HepG2 (cell line): ENCODE measurements at regions not wholly inside any gene's neighbourhood (a gene's known extent, or its start where the extent isn't known, plus 50 kb on each side); places are given as distances from the start of the nearest gene placed in this dataset.

ENCODE experiments used
- ARHGAP35 ChIP-seq: sonication (generic); formaldehyde crosslinking; IDR thresholded peaks from 2 replicates; pipeline ENCODE4 v1.9.0; 2022; ENCODE audit warnings: mild to moderate bottlenecking, inconsistent platforms, moderate library complexity, missing genetic modification reagents, borderline replicate concordance
- CBX5 ChIP-seq: sonication (generic); formaldehyde crosslinking; IDR thresholded peaks from 2 replicates; pipeline ENCODE4 v1.4.0; 2020; ENCODE audit warnings: missing genetic modification reagents, borderline replicate concordance
- EZH2 ChIP-seq: conservative IDR thresholded peaks from 2 replicates; pipeline ENCODE4 v1.6.1; 2012; ENCODE audit warnings: mild to moderate bottlenecking, low read depth, low read length, moderate library complexity
- SETDB1 ChIP-seq: sonication (generic); formaldehyde crosslinking; IDR thresholded peaks from 2 replicates; pipeline ENCODE4 v1.5.1; 2020; ENCODE audit warnings: missing genetic modification reagents, mild to moderate bottlenecking, borderline replicate concordance
- ZBTB21 ChIP-seq: sonication (generic); formaldehyde crosslinking; IDR thresholded peaks from 2 replicates; pipeline ENCODE4 v1.4.0; 2020; ENCODE audit warnings: missing genetic modification reagents
- ZNF546 ChIP-seq: sonication (generic); formaldehyde crosslinking; conservative IDR thresholded peaks from 2 replicates; pipeline ENCODE4 v1.8.1; 2023; ENCODE audit warnings: mild to moderate bottlenecking, missing genetic modification reagents
- ZNF703 ChIP-seq: sonication (generic); formaldehyde crosslinking; IDR thresholded peaks from 2 replicates; pipeline ENCODE4 v1.5.1; 2020; ENCODE audit warnings: missing genetic modification reagents, mild to moderate bottlenecking, moderate library complexity, borderline replicate concordance

DNA sequence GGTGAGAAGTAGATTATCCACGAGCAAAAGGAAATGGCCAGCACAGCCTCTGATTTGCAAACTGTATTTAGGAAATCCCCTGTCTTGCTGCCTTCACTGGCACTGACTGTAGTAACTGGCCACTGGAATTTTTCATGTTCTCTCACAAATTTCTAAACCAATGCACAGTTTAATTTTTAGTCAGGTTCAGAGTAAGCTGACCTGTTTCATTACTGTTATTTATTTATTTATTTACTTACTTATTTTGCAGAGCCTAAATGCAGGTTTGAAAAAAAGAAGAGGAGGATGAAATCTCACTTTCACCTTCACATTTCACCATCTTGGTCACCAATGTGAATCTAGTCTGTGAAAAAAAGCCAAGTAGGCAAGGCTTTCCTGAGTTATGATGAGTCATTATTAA, 291.0 kb downstream of the PLOD2 start:
- no peak for TF ChIP-seq ZBTB21 (CRISPR knock-in tag)
- TF ChIP-seq ARHGAP35 = no peak
- TF ChIP-seq EZH2 = no peak
- no peak for TF ChIP-seq ZNF703 (CRISPR knock-in tag)
- TF ChIP-seq SETDB1 (CRISPR knock-in tag) = no peak
- TF ChIP-seq ZNF546 (CRISPR knock-in tag) = no peak
- no peak for TF ChIP-seq CBX5 (CRISPR knock-in tag)
